ENCODE measurements at regions not wholly inside any gene's neighbourhood (a gene's known extent, or its start where the extent isn't known, plus 50 kb on each side); places are given as distances from the start of the nearest gene placed in this dataset.

GRCh38 chr2:224126440-224126839 lies 87.4 kb upstream of the SERPINE2 start:
- no peak overlapping the region for H3K4me3 ChIP-seq (ENCODE audit: extremely low read depth in 1 of 4, insufficient read depth in 2 of 4, low read depth in 3 of 4, low read length in 4 of 4)
- H3K79me1 ChIP-seq (ENCODE audit: low read depth, low read length), result no peaks in the 10 kb centered on the region
- no peak overlapping the region for H3K9ac ChIP-seq (replicated peaks in 1 of 4; ENCODE audit: extremely low read depth in 1 of 4, low read depth in 3 of 4, low read length in 3 of 4)
- H4K8ac ChIP-seq (ENCODE audit: extremely low read depth, insufficient read depth, low read length), result no peak overlapping the region
- no peaks in the 10 kb centered on the region for H3K27me3 ChIP-seq (replicated peaks in 1 of 4; ENCODE audit: control insufficient read depth in 3 of 4, extremely low read depth in 1 of 4, insufficient read depth in 3 of 4, low read length in 3 of 4)
- H3K9me3 ChIP-seq (ENCODE audit: insufficient read depth in 2 of 2, low read depth in 1 of 2, low read length in 1 of 2), result no peaks in the 10 kb centered on the region
- no peaks in the 10 kb centered on the region for H3K23me2 ChIP-seq (ENCODE audit: low read depth, low read length)
- TF ChIP-seq TAF7 (optimal IDR thresholded peaks at IDR 0.05; ENCODE audit: borderline replicate concordance, low read depth, low read length) (no peak), SIX5 (IDR thresholded peaks at IDR 0.05; ENCODE audit: low read depth, low read length) (no peak), KDM1A (IDR thresholded peaks at IDR 0.05; ENCODE audit: borderline replicate concordance, low read length) (no peak), SIN3A (conservative IDR thresholded peaks at IDR 0.05 in 1 of 2, IDR thresholded peaks at IDR 0.05 in 1 of 2; ENCODE audit: low read depth in 1 of 2, low read length in 2 of 2) (no peak), SP4 (IDR thresholded peaks at IDR 0.05; ENCODE audit: low read length) (no peak), CHD2 (IDR thresholded peaks at IDR 0.05; ENCODE audit: low read length) (no peak), SIRT6 (IDR thresholded peaks at IDR 0.05; ENCODE audit: low read length) (no peak), RBBP5 (IDR thresholded peaks at IDR 0.05; ENCODE audit: borderline replicate concordance, low read depth, low read length) (no peak), GTF2F1 (IDR thresholded peaks at IDR 0.05; ENCODE audit: borderline replicate concordance, low read depth, low read length) (no peak), CTBP2 (IDR thresholded peaks at IDR 0.05; ENCODE audit: borderline replicate concordance, insufficient read depth, insufficient read length, low read length) (no peak), KDM5A (IDR thresholded peaks at IDR 0.05; ENCODE audit: low read length) (no peak), CREB1 (IDR thresholded peaks at IDR 0.05) (no peak), SUZ12 (IDR thresholded peaks at IDR 0.05; ENCODE audit: low read length) (no peak)
- no peak for FAIRE-seq
- H3K79me2 ChIP-seq (ENCODE audit: control insufficient read depth in 1 of 2, insufficient read depth in 2 of 2, low read length in 2 of 2), result no peaks in the 10 kb centered on the region
- no peak for DNase-seq (ENCODE audit: low read depth in 1 of 2, low spot score in 2 of 2)
- no peak overlapping the region for H2BK5ac ChIP-seq (ENCODE audit: low read depth, low read length)
- ChIA-PET CTCF (ENCODE audit: partially characterized antibody) (interaction anchor here (1.4 kb wide), 1 partner anchor 156 kb away, joined by 3 read pairs; no protein-coding TSS in a partner anchor), POLR2A (ENCODE audit: partially characterized antibody) (no interaction called here)
- H2AK5ac ChIP-seq (ENCODE audit: low read depth, low read length), result no peak overlapping the region
- H3K4me1 ChIP-seq (replicated peaks in 1 of 4; ENCODE audit: control insufficient read depth in 3 of 4, insufficient read depth in 4 of 4, low read length in 3 of 4), result no peaks in the 10 kb centered on the region
- H3K4me2 ChIP-seq (ENCODE audit: insufficient read depth in 1 of 2, low read depth in 2 of 2, low read length in 2 of 2), result no peak overlapping the region
- no peak overlapping the region for H3K4ac ChIP-seq (replicated peaks; ENCODE audit: insufficient read length, low read depth, low read length)
- no peak overlapping the region for H3K27ac ChIP-seq (ENCODE audit: low read depth, low read length)
- H2BK20ac ChIP-seq (ENCODE audit: low read length), result no peak overlapping the region
- H2BK12ac ChIP-seq (ENCODE audit: low read depth, low read length), result no peak overlapping the region
- H4K5ac ChIP-seq (ENCODE audit: insufficient read length, low read depth, low read length), result no peak overlapping the region
- no peak overlapping the region for H2AFZ ChIP-seq (ENCODE audit: low read length)
- 94% methylated on average over 6 of the region's 6 CpGs; no CpG with 5 or more reads in 1 of the 2 experiments for WGBS, 2 experiments (ENCODE audit: extremely low coverage in 1 of 2, insufficient coverage in 1 of 2, insufficient read length in 1 of 2, insufficient replicate concordance in 2 of 2, low coverage in 1 of 2, low lambda C conversion rate in 2 of 2, missing lambda C conversion rate in 1 of 2)
- no peak overlapping the region for H2BK120ac ChIP-seq (replicated peaks; ENCODE audit: low read depth, low read length)
- H4K20me1 ChIP-seq (replicated peaks in 1 of 2; ENCODE audit: control insufficient read depth in 1 of 2, insufficient read depth in 2 of 2, low read length in 2 of 2), result no peaks in the 10 kb centered on the region
- no peaks in the 10 kb centered on the region for H3K36me3 ChIP-seq (ENCODE audit: control insufficient read depth in 2 of 4, insufficient read depth in 4 of 4, low read length in 3 of 4)
- H3K56ac ChIP-seq (replicated peaks; ENCODE audit: insufficient read length, low read depth, low read length), result no peak overlapping the region
- H3K18ac ChIP-seq (ENCODE audit: extremely low read depth, low read length), result no peak overlapping the region; the same call in 1 of the 2 replicates
- no peak overlapping the region for H3K14ac ChIP-seq (ENCODE audit: insufficient read length)
- H3K23ac ChIP-seq (ENCODE audit: insufficient read length), result no peak overlapping the region
- H4K91ac ChIP-seq (replicated peaks; ENCODE audit: insufficient read length, low read length), result no peak overlapping the region
- no peak overlapping the region for H2BK15ac ChIP-seq (ENCODE audit: low read length)
